ENCODE measurements at regions not wholly inside any gene's neighbourhood (a gene's known extent, or its start where the extent isn't known, plus 50 kb on each side); places are given as distances from the start of the nearest gene placed in this dataset.
A peak's percentile ranks its signal among the peaks of the same experiment; 100 is the strongest.
"Not testable (repeated sequence)": the region's sequence is repeated elsewhere in the genome, so short reads cannot be mapped to it uniquely, and the experiment has no call there.

- Mint-ChIP-seq H3K36me3 (ENCODE audit: low read depth) (no peaks in the 10 kb centered on the region), H3K4me1 (peaks cover 4% of the 10 kb centered on the region), H3K4me3 (no peak overlapping the region), H3K27ac (no peak overlapping the region), H3K9me3 (peaks cover 3% of the 10 kb centered on the region), H3K27me3 (ENCODE audit: low read depth, poor library complexity) (no peaks in the 10 kb centered on the region)
- DNase-seq, result no peak
- TF ChIP-seq CTCF (IDR thresholded peaks at IDR 0.05), result no peak
These were observed 51.5 kb downstream of the CRPPA start for GRCh38 chr7:16369855-16370254.

DNA sequence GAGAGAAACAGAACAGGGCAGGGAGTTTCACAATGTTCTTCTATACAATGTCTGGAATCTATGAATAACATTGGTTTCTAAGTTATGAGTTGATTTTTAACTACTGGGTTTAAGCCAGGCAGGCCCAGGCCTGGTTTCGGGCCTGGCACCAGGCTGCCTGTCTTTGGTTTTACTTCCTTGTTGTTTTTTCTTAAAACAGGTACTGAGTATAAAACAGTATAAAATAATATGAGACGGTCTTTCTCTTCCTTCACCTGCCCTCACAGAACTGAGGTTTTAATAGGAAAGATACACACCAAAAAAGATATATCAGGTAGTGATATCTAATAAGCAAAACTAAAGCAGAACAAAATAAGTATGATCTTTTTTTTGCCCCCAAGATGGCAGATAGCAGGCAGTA, 52.0 kb downstream of the CRPPA start:
- DNase-seq; H3K27me3 Mint-ChIP-seq (ENCODE audit: low read depth, poor library complexity); H3K4me1 Mint-ChIP-seq; H3K4me3 Mint-ChIP-seq; H3K9me3 Mint-ChIP-seq; H3K36me3 Mint-ChIP-seq (ENCODE audit: low read depth): not testable (repeated sequence)
- H3K27ac Mint-ChIP-seq, result peak overlapping the region; percentile 74

- Mint-ChIP-seq H3K36me3 (ENCODE audit: low read depth) (no peaks in the 10 kb centered on the region), H3K9me3 (peaks cover 3% of the 10 kb centered on the region), H3K27me3 (ENCODE audit: low read depth, poor library complexity) (no peaks in the 10 kb centered on the region), H3K4me1 (peaks cover 4% of the 10 kb centered on the region), H3K4me3 (no peak overlapping the region), H3K27ac (peak overlapping the region; percentile 74)
- no peak for DNase-seq
- TF ChIP-seq CTCF (IDR thresholded peaks at IDR 0.05), result no peak
These were observed 52.5 kb downstream of the CRPPA start for GRCh38 chr7:16368885-16369284.

GRCh38 chr7:16367115-16367514, 54.2 kb downstream of the CRPPA start:
- no peak overlapping the region for H3K27ac Mint-ChIP-seq
- no peak for TF ChIP-seq CTCF (IDR thresholded peaks at IDR 0.05)
- no peaks in the 10 kb centered on the region for H3K27me3 Mint-ChIP-seq (ENCODE audit: low read depth, poor library complexity)
- H3K36me3 Mint-ChIP-seq (ENCODE audit: low read depth), result no peaks in the 10 kb centered on the region
- no peak overlapping the region for H3K4me3 Mint-ChIP-seq
- no peaks in the 10 kb centered on the region for H3K9me3 Mint-ChIP-seq
- DNase-seq, result no peak
- peaks cover 4% of the 10 kb centered on the region for H3K4me1 Mint-ChIP-seq

- H3K27me3 Mint-ChIP-seq (ENCODE audit: low read depth, poor library complexity), result no peaks in the 10 kb centered on the region
- H3K36me3 Mint-ChIP-seq (ENCODE audit: low read depth), result no peaks in the 10 kb centered on the region
- no peak for DNase-seq
- H3K9me3 Mint-ChIP-seq, result no peaks in the 10 kb centered on the region
- peaks cover 4% of the 10 kb centered on the region for H3K4me1 Mint-ChIP-seq
- no peak overlapping the region for H3K27ac Mint-ChIP-seq
- H3K4me3 Mint-ChIP-seq, result no peak overlapping the region
- TF ChIP-seq CTCF (IDR thresholded peaks at IDR 0.05), result no peak
These were observed 55.4 kb downstream of the CRPPA start for GRCh38 chr7:16365952-16366351.

DNA sequence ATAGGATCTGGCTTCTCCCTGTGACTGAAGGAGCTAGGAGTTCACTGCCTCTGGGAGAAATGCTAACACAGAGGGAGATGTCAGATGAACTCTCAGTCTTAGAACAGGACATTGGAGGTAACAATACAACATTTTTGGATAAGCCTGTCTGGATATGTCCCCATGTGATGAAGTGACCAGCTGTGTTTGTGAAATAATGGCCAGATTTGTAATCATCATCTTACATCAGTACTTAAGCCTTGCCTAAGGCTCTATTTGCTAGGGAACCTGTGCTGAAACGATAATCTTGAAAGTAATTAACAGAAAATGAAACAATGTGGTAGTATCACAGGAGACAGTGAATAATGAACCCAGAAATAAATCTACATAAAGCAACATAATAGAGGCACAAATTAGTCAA, 56.2 kb downstream of the CRPPA start:
- no peaks in the 10 kb centered on the region for H3K27me3 Mint-ChIP-seq (ENCODE audit: low read depth, poor library complexity)
- TF ChIP-seq CTCF (IDR thresholded peaks at IDR 0.05), result no peak
- H3K27ac Mint-ChIP-seq, result peak overlapping the region; percentile 26
- H3K36me3 Mint-ChIP-seq (ENCODE audit: low read depth), result no peaks in the 10 kb centered on the region
- H3K4me3 Mint-ChIP-seq, result no peak overlapping the region
- peaks cover 4% of the 10 kb centered on the region for H3K4me1 Mint-ChIP-seq
- no peaks in the 10 kb centered on the region for H3K9me3 Mint-ChIP-seq
- no peak for DNase-seq
